Muscle layer of colon (tissue), 2 donors: ENCODE measurements at regions not wholly inside any gene's neighbourhood (a gene's known extent, or its start where the extent isn't known, plus 50 kb on each side); places are given as distances from the start of the nearest gene placed in this dataset.

Experiments
- H3K27ac ChIP-seq: one replicate; pipeline ENCODE4 v1.7.0; 2013; ENCODE audit warnings: low read depth, mild to moderate bottlenecking, low read length, moderate library complexity
- H3K27me3 ChIP-seq, 2 donors: one replicate each; pipeline ENCODE4 v1.7.0; 2013; ENCODE audit warnings: low read length in 2 of 2, mild to moderate bottlenecking in 2 of 2; ENCODE audit not compliant: insufficient read depth in 2 of 2, control insufficient read depth in 1 of 2
- H3K36me3 ChIP-seq: one replicate; pipeline ENCODE4 v1.7.0; 2013; ENCODE audit warnings: mild to moderate bottlenecking, low read length; ENCODE audit not compliant: insufficient read depth
- H3K4me1 ChIP-seq: one replicate; pipeline ENCODE4 v1.7.0; 2013; ENCODE audit warnings: mild to moderate bottlenecking, low read length; ENCODE audit not compliant: insufficient read depth
- H3K4me3 ChIP-seq, 2 donors: one replicate each; pipeline ENCODE4 v1.7.0; 2013; ENCODE audit warnings: low read length in 2 of 2, low read depth in 1 of 2, mild to moderate bottlenecking in 1 of 2, moderate library complexity in 1 of 2
- H3K9ac ChIP-seq: one replicate; pipeline ENCODE4 v1.7.0; 2013; ENCODE audit warnings: low read length
- H3K9me3 ChIP-seq: one replicate; pipeline ENCODE4 v1.7.0; 2013; ENCODE audit warnings: mild to moderate bottlenecking, low read length
- donor health status: abdominal sarcoma.
- donor health status: Adenocarcinoma of cecum.

- H3K9me3 ChIP-seq = no peaks in the 10 kb centered on the region
- no peak overlapping the region for H3K9ac ChIP-seq
- no peaks in the 10 kb centered on the region for H3K4me1 ChIP-seq
These were observed 872.4 kb downstream of the C4orf33 start for GRCh38 chr4:129968366-129968765.

GRCh38 chr4:129968778-129969177 lies 872.8 kb downstream of the C4orf33 start:
- Histone ChIP-seq H3K27ac (no peak overlapping the region), H3K9ac (no peak overlapping the region), H3K27me3 (no peaks in the 10 kb centered on the region), H3K36me3 (no peaks in the 10 kb centered on the region), H3K4me3 (no peak overlapping the region), H3K4me1 (no peaks in the 10 kb centered on the region), H3K9me3 (no peaks in the 10 kb centered on the region)

More at GRCh38 chr4:129968366-129968765, 872.4 kb downstream of the C4orf33 start:
- no peak overlapping the region for H3K27ac ChIP-seq
- H3K27me3 ChIP-seq = no peaks in the 10 kb centered on the region
- no peaks in the 10 kb centered on the region for H3K36me3 ChIP-seq
- no peak overlapping the region for H3K4me3 ChIP-seq

- Histone ChIP-seq H3K36me3 (no peaks in the 10 kb centered on the region), H3K27ac (no peak overlapping the region), H3K9ac (no peak overlapping the region)
These were observed 874.8 kb downstream of the C4orf33 start for GRCh38 chr4:129970801-129971200.

GRCh38 chr4:129971419-129971818 lies 875.5 kb downstream of the C4orf33 start:
- Histone ChIP-seq H3K9ac (no peak overlapping the region), H3K36me3 (no peaks in the 10 kb centered on the region), H3K27me3 (no peaks in the 10 kb centered on the region), H3K4me3 (no peak overlapping the region), H3K9me3 (no peaks in the 10 kb centered on the region), H3K4me1 (no peaks in the 10 kb centered on the region), H3K27ac (no peak overlapping the region)

More at GRCh38 chr4:129970801-129971200, 874.8 kb downstream of the C4orf33 start:
- no peak overlapping the region for H3K4me3 ChIP-seq
- no peaks in the 10 kb centered on the region for H3K9me3 ChIP-seq
- H3K4me1 ChIP-seq = no peaks in the 10 kb centered on the region
- H3K27me3 ChIP-seq = no peaks in the 10 kb centered on the region

GRCh38 chr4:129972257-129972656 lies 876.3 kb downstream of the C4orf33 start:
- Histone ChIP-seq H3K4me1 (no peaks in the 10 kb centered on the region), H3K27ac (no peak overlapping the region), H3K36me3 (no peaks in the 10 kb centered on the region), H3K27me3 (no peaks in the 10 kb centered on the region), H3K9me3 (no peaks in the 10 kb centered on the region), H3K4me3 (no peak overlapping the region), H3K9ac (no peak overlapping the region)

- Histone ChIP-seq H3K4me1 (no peaks in the 10 kb centered on the region), H3K9ac (no peak overlapping the region), H3K27ac (no peak overlapping the region), H3K27me3 (no peaks in the 10 kb centered on the region), H3K36me3 (no peaks in the 10 kb centered on the region), H3K9me3 (no peaks in the 10 kb centered on the region), H3K4me3 (no peak overlapping the region)
These were observed 878.8 kb downstream of the C4orf33 start for GRCh38 chr4:129974730-129975129.

- Histone ChIP-seq H3K27me3 (no peaks in the 10 kb centered on the region), H3K27ac (no peak overlapping the region), H3K36me3 (no peaks in the 10 kb centered on the region), H3K4me1 (no peaks in the 10 kb centered on the region), H3K4me3 (no peak overlapping the region), H3K9ac (no peak overlapping the region), H3K9me3 (no peaks in the 10 kb centered on the region)
These were observed 882.4 kb downstream of the C4orf33 start for GRCh38 chr4:129978315-129978714.

- no peak overlapping the region for H3K9ac ChIP-seq
- no peaks in the 10 kb centered on the region for H3K27me3 ChIP-seq
- no peak overlapping the region for H3K27ac ChIP-seq
- H3K4me1 ChIP-seq = no peaks in the 10 kb centered on the region
- H3K4me3 ChIP-seq = no peak overlapping the region
- H3K9me3 ChIP-seq = no peaks in the 10 kb centered on the region
- no peaks in the 10 kb centered on the region for H3K36me3 ChIP-seq
These were observed 893.0 kb downstream of the C4orf33 start for GRCh38 chr4:129988957-129989356.

GRCh38 chr4:129994715-129995114 lies 898.8 kb downstream of the C4orf33 start:
- no peak overlapping the region for H3K4me3 ChIP-seq
- no peaks in the 10 kb centered on the region for H3K27me3 ChIP-seq
- H3K36me3 ChIP-seq = no peaks in the 10 kb centered on the region
- no peaks in the 10 kb centered on the region for H3K4me1 ChIP-seq
- H3K27ac ChIP-seq = no peak overlapping the region
- no peaks in the 10 kb centered on the region for H3K9me3 ChIP-seq
- no peak overlapping the region for H3K9ac ChIP-seq

GRCh38 chr4:129998436-129999150 lies 902.6 kb downstream of the C4orf33 start:
- Histone ChIP-seq H3K4me1 (no peaks in the 10 kb centered on the region), H3K4me3 (no peak overlapping the region)

GRCh38 chr4:129999156-129999555 lies 903.2 kb downstream of the C4orf33 start:
- Histone ChIP-seq H3K36me3 (no peaks in the 10 kb centered on the region), H3K4me3 (no peak overlapping the region), H3K9ac (no peak overlapping the region), H3K27me3 (no peaks in the 10 kb centered on the region), H3K9me3 (no peaks in the 10 kb centered on the region), H3K4me1 (no peaks in the 10 kb centered on the region), H3K27ac (no peak overlapping the region)

More at GRCh38 chr4:129998436-129999150, 902.6 kb downstream of the C4orf33 start:
- Histone ChIP-seq H3K27ac (no peak overlapping the region), H3K9me3 (no peaks in the 10 kb centered on the region), H3K9ac (no peak overlapping the region), H3K27me3 (no peaks in the 10 kb centered on the region), H3K36me3 (no peaks in the 10 kb centered on the region)

- H3K36me3 ChIP-seq = no peaks in the 10 kb centered on the region
- no peak overlapping the region for H3K27ac ChIP-seq
- no peak overlapping the region for H3K4me3 ChIP-seq
- H3K27me3 ChIP-seq = no peaks in the 10 kb centered on the region
- H3K9me3 ChIP-seq = no peaks in the 10 kb centered on the region
- no peaks in the 10 kb centered on the region for H3K4me1 ChIP-seq
- no peak overlapping the region for H3K9ac ChIP-seq
These were observed 912.5 kb downstream of the C4orf33 start for GRCh38 chr4:130008461-130008860.
